Naive thymus-derived CD4-positive, alpha-beta T cell (primary cell): ENCODE measurements at regions not wholly inside any gene's neighbourhood (a gene's known extent, or its start where the extent isn't known, plus 50 kb on each side); places are given as distances from the start of the nearest gene placed in this dataset.

Experiments used
- ATAC-seq: fragments of 150-1000 bp; cut with Tn5 transposase; 2 replicates; pipeline ENCODE4 v1.10.0; 2021; ENCODE audit warnings: mild to moderate bottlenecking, moderate library complexity
- CTCF ChIA-PET: fragments of 350-600 bp; sonication (Branson Sonifier 250); formaldehyde crosslinking; loops from one replicate; lab custom pipeline; 2021; ENCODE audit warnings: antibody characterized with exemption; lab: Charles Lee
- POLR2A ChIA-PET: fragments of 350-600 bp; sonication (Branson Sonifier 250); formaldehyde crosslinking; loops from one replicate; lab custom pipeline; 2021; ENCODE audit warnings: antibody characterized with exemption, inconsistent platforms; lab: Charles Lee
- DNase-seq, 9 donors: peaks; one replicate each; pipeline versions ENCODE4 v3.0.0 to v3.0.0-alpha.2; 2020 to 2022; ENCODE audit warnings: mixed read lengths in 1 of 9
- H3K27ac ChIP-seq: one replicate; pipeline ENCODE4 v1.7.0; 2013; ENCODE audit warnings: mild to moderate bottlenecking, low read depth, low read length, moderate library complexity
- H3K27me3 ChIP-seq, 2 donors: one replicate each; pipeline ENCODE4 v1.7.0; 2013; ENCODE audit warnings: low read length in 2 of 2, mild to moderate bottlenecking in 2 of 2, moderate library complexity in 2 of 2; ENCODE audit not compliant: control insufficient read depth in 2 of 2, insufficient read depth in 2 of 2
- H3K36me3 ChIP-seq, 3 experiments: 1 replicate in 2 of 3; 2 replicates in 1 of 3; pipeline ENCODE4 v1.7.0; 2013; ENCODE audit warnings: low read length in 3 of 3, mild to moderate bottlenecking in 3 of 3, moderate library complexity in 1 of 3; ENCODE audit not compliant: insufficient read depth in 3 of 3, control insufficient read depth in 2 of 3
- H3K4me1 ChIP-seq, 2 donors: one replicate each; pipeline ENCODE4 v1.7.0; 2013; ENCODE audit warnings: low read length in 2 of 2, mild to moderate bottlenecking in 2 of 2, moderate library complexity in 1 of 2; ENCODE audit not compliant: control insufficient read depth in 2 of 2, insufficient read depth in 2 of 2
- H3K4me3 ChIP-seq: 2 replicates; pipeline ENCODE4 v1.7.0; 2013; ENCODE audit warnings: mild to moderate bottlenecking, low read length
- H3K9me3 ChIP-seq, 3 experiments: 1 replicate in 2 of 3; 2 replicates in 1 of 3; pipeline ENCODE4 v1.7.0; 2013; ENCODE audit warnings: low read length in 3 of 3; ENCODE audit not compliant: control insufficient read depth in 2 of 3
- H3K27ac Mint-ChIP-seq, 9 donors: one replicate each; pipeline ENCODE4 v1.8.0; 2020 to 2022; ENCODE audit warnings: mixed read lengths in 9 of 9, mild to moderate bottlenecking in 8 of 9, moderate library complexity in 5 of 9, inconsistent platforms in 2 of 9
- H3K27me3 Mint-ChIP-seq, 5 donors: one replicate each; pipeline ENCODE4 v1.8.0; 2021 to 2022; ENCODE audit warnings: mixed read lengths in 5 of 5, mild to moderate bottlenecking in 1 of 5
- H3K36me3 Mint-ChIP-seq, 5 donors: one replicate each; pipeline ENCODE4 v1.8.0; 2020 to 2022; ENCODE audit warnings: mixed read lengths in 5 of 5, mild to moderate bottlenecking in 3 of 5, inconsistent platforms in 1 of 5
- H3K4me1 Mint-ChIP-seq, 7 donors: one replicate each; pipeline ENCODE4 v1.8.0; 2020 to 2022; ENCODE audit warnings: mixed read lengths in 7 of 7, mild to moderate bottlenecking in 3 of 7, inconsistent platforms in 1 of 7
- H3K4me3 Mint-ChIP-seq, 10 donors: one replicate each; pipeline ENCODE4 v1.8.0; 2020 to 2022; ENCODE audit warnings: mild to moderate bottlenecking in 10 of 10, mixed read lengths in 10 of 10, moderate library complexity in 6 of 10, inconsistent platforms in 2 of 10
- H3K9me3 Mint-ChIP-seq, 11 donors: one replicate each; pipeline ENCODE4 v1.8.0; 2020 to 2022; ENCODE audit warnings: mixed read lengths in 11 of 11, mild to moderate bottlenecking in 4 of 11, inconsistent platforms in 1 of 11, moderate library complexity in 1 of 11
- intact Hi-C, 2 donors: fragments of 100-400 bp; cut with micrococcal nuclease; formaldehyde crosslinking; loops; one replicate each; pipeline ENCODE4 v1.15.1; 2023

DNA sequence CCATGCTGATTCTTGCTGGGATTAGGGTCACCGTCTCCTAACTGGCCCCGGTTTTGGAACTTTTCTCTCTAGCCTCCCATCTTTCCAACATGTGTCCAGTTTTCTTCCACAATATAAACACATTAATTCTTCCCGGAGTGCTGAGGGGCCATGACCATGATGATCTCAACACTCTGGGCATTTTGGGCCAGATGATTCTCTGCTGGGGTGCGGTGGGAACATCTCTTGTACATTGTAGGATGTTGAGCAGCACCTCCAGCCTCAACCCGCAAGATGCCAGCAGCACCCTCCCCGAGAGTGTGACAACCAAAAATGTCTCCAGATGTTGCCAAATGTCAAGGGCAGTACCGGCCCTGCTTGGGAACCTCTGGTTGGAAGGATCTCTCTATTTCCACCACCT is 164.8 kb downstream of the TFAP2C start:
- peaks cover 0 to 19% (median 8%) of the 10 kb centered on the region in 5 donors for H3K27me3 Mint-ChIP-seq
- Histone ChIP-seq H3K4me3 (no peak overlapping the region), H3K4me1 (no peaks in the 10 kb centered on the region), H3K36me3 (no peaks in the 10 kb centered on the region), H3K27ac (no peak overlapping the region), H3K27me3 (no peaks in the 10 kb centered on the region), H3K9me3 (no peaks in the 10 kb centered on the region)
- no peak for ATAC-seq
- H3K4me3 Mint-ChIP-seq = no peak overlapping the region
- intact Hi-C loops = no loop called here
- H3K4me1 Mint-ChIP-seq = peaks cover 0 to 4% (median 0%) of the 10 kb centered on the region in 7 donors
- no peak for DNase-seq
- peaks cover 0 to 7% (median 0%) of the 10 kb centered on the region in 5 donors for H3K36me3 Mint-ChIP-seq
- peaks cover 0 to 16% (median 5%) of the 10 kb centered on the region in 11 donors for H3K9me3 Mint-ChIP-seq
- H3K27ac Mint-ChIP-seq = no peak overlapping the region
- POLR2A ChIA-PET = no interaction called here
- CTCF ChIA-PET = no interaction called here

DNA sequence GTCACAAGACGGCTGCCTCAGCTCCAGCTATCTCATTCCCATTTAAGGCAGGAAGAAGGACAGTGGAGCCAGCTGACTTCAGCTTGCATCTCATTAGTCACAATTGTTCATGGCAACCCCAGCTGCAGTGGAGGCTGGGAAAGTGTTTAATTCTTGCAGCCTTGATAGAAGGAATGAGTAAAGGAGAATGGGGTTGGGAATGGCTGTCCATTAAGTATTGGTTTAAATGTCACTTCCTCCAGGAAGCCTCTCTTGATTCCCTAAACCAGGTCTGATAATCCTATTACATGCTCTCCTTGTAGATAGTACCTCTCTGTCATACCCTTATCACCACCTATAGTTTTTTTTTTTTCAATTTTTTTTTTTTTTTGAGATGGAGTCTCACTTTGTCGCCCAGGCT is 166.4 kb downstream of the TFAP2C start:
- H3K4me3 ChIP-seq = no peak overlapping the region
- ChIA-PET POLR2A (no interaction called here), CTCF (no interaction called here)
- Mint-ChIP-seq H3K9me3 (peaks cover 0 to 19% (median 6%) of the 10 kb centered on the region in 11 donors), H3K27ac (no peak overlapping the region), H3K36me3 (peaks cover 0 to 9% (median 0%) of the 10 kb centered on the region in 5 donors), H3K27me3 (peaks cover 0 to 23% (median 10%) of the 10 kb centered on the region in 5 donors), H3K4me3 (no peak overlapping the region), H3K4me1 (no peaks in the 10 kb centered on the region)
- DNase-seq (no peak), ATAC-seq (no peak)
- H3K36me3 ChIP-seq = no peaks in the 10 kb centered on the region
- no peaks in the 10 kb centered on the region for H3K9me3 ChIP-seq
- intact Hi-C loops = no loop called here
- no peaks in the 10 kb centered on the region for H3K4me1 ChIP-seq
- no peaks in the 10 kb centered on the region for H3K27me3 ChIP-seq
- H3K27ac ChIP-seq = no peak overlapping the region

- no peak overlapping the region for H3K4me3 Mint-ChIP-seq
- intact Hi-C loops = no loop called here
- no peak for DNase-seq
- peaks cover 0 to 23% (median 14%) of the 10 kb centered on the region in 5 donors for H3K27me3 Mint-ChIP-seq
- no peaks in the 10 kb centered on the region for H3K27me3 ChIP-seq
- ChIA-PET CTCF (no interaction called here), POLR2A (no interaction called here)
- H3K4me3 ChIP-seq = no peak overlapping the region
- no peaks in the 10 kb centered on the region for H3K36me3 ChIP-seq
- H3K9me3 Mint-ChIP-seq = peaks cover 0 to 19% (median 6%) of the 10 kb centered on the region in 11 donors
- no peak for ATAC-seq
- no peaks in the 10 kb centered on the region for H3K9me3 ChIP-seq
- H3K36me3 Mint-ChIP-seq = peaks cover 0 to 9% (median 0%) of the 10 kb centered on the region in 5 donors
- no peaks in the 10 kb centered on the region for H3K4me1 Mint-ChIP-seq
- H3K27ac ChIP-seq = no peak overlapping the region
- no peaks in the 10 kb centered on the region for H3K4me1 ChIP-seq
- H3K27ac Mint-ChIP-seq = no peak overlapping the region
Observed at GRCh38 chr20:56796345-56796744, 167.2 kb downstream of the TFAP2C start.

DNA sequence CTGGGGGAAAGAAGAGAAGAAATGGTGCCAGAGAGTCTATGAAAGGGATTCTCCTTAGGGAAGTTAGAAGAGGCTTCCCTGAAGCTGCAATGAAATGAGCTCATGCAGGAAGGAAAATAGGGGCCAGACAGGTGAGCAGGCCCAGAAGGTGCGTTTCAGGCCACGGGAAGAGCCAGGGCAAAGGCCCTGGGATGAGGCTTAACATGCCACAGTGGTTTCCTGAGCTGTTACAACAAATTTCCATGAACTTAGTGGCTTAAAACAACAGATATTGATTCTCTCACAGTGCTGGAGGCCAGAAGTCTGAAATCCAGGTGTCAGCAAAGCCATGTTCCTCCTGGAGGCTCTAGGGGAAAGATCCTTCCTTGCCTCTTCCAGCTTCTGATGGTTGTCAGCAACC is 167.9 kb downstream of the TFAP2C start:
- H3K27ac ChIP-seq = no peak overlapping the region
- no peaks in the 10 kb centered on the region for H3K27me3 ChIP-seq
- no peak for DNase-seq
- Mint-ChIP-seq H3K4me1 (no peaks in the 10 kb centered on the region), H3K27me3 (peaks cover 0 to 23% (median 14%) of the 10 kb centered on the region in 5 donors), H3K4me3 (no peak overlapping the region), H3K36me3 (peaks cover 0 to 9% (median 0%) of the 10 kb centered on the region in 5 donors), H3K9me3 (peaks cover 0 to 19% (median 6%) of the 10 kb centered on the region in 11 donors), H3K27ac (no peak overlapping the region)
- ChIA-PET CTCF (no interaction called here), POLR2A (no interaction called here)
- no peaks in the 10 kb centered on the region for H3K9me3 ChIP-seq
- H3K4me1 ChIP-seq = no peaks in the 10 kb centered on the region
- intact Hi-C loops = no loop called here
- H3K4me3 ChIP-seq = no peak overlapping the region
- no peaks in the 10 kb centered on the region for H3K36me3 ChIP-seq
- no peak for ATAC-seq

DNA sequence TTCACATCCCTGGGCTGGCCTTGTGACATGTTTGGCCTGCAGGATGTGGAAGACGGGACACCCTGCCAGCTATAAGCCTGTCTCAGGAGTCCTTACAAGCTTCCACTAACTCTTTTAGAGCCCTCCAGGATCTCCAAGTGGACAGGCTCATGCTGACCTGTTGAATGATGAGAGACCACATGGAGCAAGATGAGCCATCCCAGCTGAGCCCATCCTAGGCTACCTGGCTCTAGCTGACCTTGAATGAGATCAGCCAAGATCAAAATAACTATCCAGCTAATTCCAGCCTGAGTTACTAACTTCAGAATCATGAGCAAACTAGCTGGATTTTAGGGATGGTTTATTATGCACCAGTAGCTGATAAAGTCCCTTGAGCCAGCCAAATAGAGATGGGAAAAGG is 169.5 kb downstream of the TFAP2C start:
- Mint-ChIP-seq H3K4me1 (no peaks in the 10 kb centered on the region), H3K27ac (no peak overlapping the region), H3K27me3 (peaks cover 0 to 29% (median 10%) of the 10 kb centered on the region in 5 donors), H3K9me3 (peaks cover 1 to 19% (median 6%) of the 10 kb centered on the region in 11 donors), H3K36me3 (peaks cover 0 to 9% (median 0%) of the 10 kb centered on the region in 5 donors), H3K4me3 (no peak overlapping the region)
- Histone ChIP-seq H3K27ac (no peak overlapping the region), H3K27me3 (no peaks in the 10 kb centered on the region), H3K4me1 (no peaks in the 10 kb centered on the region), H3K4me3 (no peak overlapping the region), H3K9me3 (no peaks in the 10 kb centered on the region), H3K36me3 (no peaks in the 10 kb centered on the region)
- no peak for ATAC-seq
- intact Hi-C loops = no loop called here
- CTCF ChIA-PET = no interaction called here
- POLR2A ChIA-PET = no interaction called here
- DNase-seq = no peak

- H3K27ac ChIP-seq = no peak overlapping the region
- DNase-seq (no peak), ATAC-seq (no peak)
- Mint-ChIP-seq H3K36me3 (peaks cover 0 to 9% (median 0%) of the 10 kb centered on the region in 5 donors), H3K27ac (no peak overlapping the region), H3K27me3 (peaks cover 0 to 29% (median 10%) of the 10 kb centered on the region in 5 donors), H3K4me3 (no peak overlapping the region), H3K4me1 (no peaks in the 10 kb centered on the region), H3K9me3 (peaks cover 1 to 19% (median 6%) of the 10 kb centered on the region in 11 donors)
- H3K9me3 ChIP-seq = no peaks in the 10 kb centered on the region
- no peaks in the 10 kb centered on the region for H3K36me3 ChIP-seq
- H3K4me3 ChIP-seq = no peak overlapping the region
- H3K4me1 ChIP-seq = no peaks in the 10 kb centered on the region
- H3K27me3 ChIP-seq = no peaks in the 10 kb centered on the region
- ChIA-PET POLR2A (no interaction called here), CTCF (no interaction called here)
- intact Hi-C loops = no loop called here
Observed at GRCh38 chr20:56799187-56799586, 170.1 kb downstream of the TFAP2C start.

DNA sequence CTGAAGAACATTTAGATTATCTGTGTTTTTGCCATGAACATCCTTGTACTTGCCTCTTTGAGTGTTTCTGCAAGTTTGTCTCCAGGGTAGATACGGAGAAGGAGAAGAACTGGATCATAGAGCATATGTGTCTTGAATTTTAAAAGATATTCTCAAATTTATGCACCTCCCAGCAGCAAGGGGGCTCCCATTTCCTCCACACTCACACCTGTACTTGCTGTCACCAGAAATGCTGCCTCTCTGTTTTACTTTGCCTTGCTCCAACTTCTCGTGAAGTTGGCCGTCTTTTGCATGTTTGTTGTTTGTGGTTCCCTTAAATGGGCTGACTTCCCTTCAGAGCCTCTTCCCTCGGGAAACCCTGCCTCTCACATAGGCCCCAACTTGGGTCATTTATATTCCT is 171.0 kb downstream of the TFAP2C start:
- Histone ChIP-seq H3K9me3 (no peaks in the 10 kb centered on the region), H3K4me3 (no peak overlapping the region), H3K36me3 (no peaks in the 10 kb centered on the region), H3K4me1 (no peaks in the 10 kb centered on the region), H3K27me3 (no peaks in the 10 kb centered on the region), H3K27ac (no peak overlapping the region)
- intact Hi-C loops = no loop called here
- H3K27me3 Mint-ChIP-seq = peaks cover 0 to 28% (median 10%) of the 10 kb centered on the region in 5 donors
- no peaks in the 10 kb centered on the region for H3K4me1 Mint-ChIP-seq
- H3K36me3 Mint-ChIP-seq = peaks cover 0 to 9% (median 0%) of the 10 kb centered on the region in 5 donors
- H3K4me3 Mint-ChIP-seq = no peak overlapping the region
- CTCF ChIA-PET = no interaction called here
- no peak for DNase-seq
- POLR2A ChIA-PET = no interaction called here
- H3K9me3 Mint-ChIP-seq = peaks cover 1 to 19% (median 6%) of the 10 kb centered on the region in 11 donors
- no peak overlapping the region for H3K27ac Mint-ChIP-seq
- no peak for ATAC-seq
